ENCODE measurements at regions not wholly inside any gene's neighbourhood (a gene's known extent, or its start where the extent isn't known, plus 50 kb on each side); places are given as distances from the start of the nearest gene placed in this dataset.
"Not testable (repeated sequence)": the region's sequence is repeated elsewhere in the genome, so short reads cannot be mapped to it uniquely, and the experiment has no call there.

- Histone ChIP-seq H2AK5ac (ENCODE audit: low read length, severe bottlenecking) (no peak overlapping the region), H3K79me1 (replicated peaks; ENCODE audit: low read length, poor library complexity, severe bottlenecking) (no peaks in the 10 kb centered on the region), H2AFZ (ENCODE audit: low read depth, low read length) (no peak overlapping the region), H3K23ac (ENCODE audit: low read length in 2 of 2) (no peak overlapping the region), H3K36me3 (ENCODE audit: control insufficient read depth in 1 of 2, insufficient read depth in 2 of 2, low read depth in 1 of 2, low read length in 2 of 2) (no peaks in the 10 kb centered on the region), H3K9ac (ENCODE audit: low read length) (no peak overlapping the region), H3K4me3 (ENCODE audit: insufficient read depth in 1 of 2, low read depth in 1 of 2, low read length in 2 of 2) (no peak overlapping the region), H2BK15ac (ENCODE audit: low read depth, poor library complexity, severe bottlenecking) (no peak overlapping the region), H3K4me1 (ENCODE audit: control insufficient read depth, insufficient read depth, low read depth, low read length) (no peaks in the 10 kb centered on the region), H4K91ac (ENCODE audit: low read length) (no peak overlapping the region), H3K27ac (ENCODE audit: low read length, poor library complexity, severe bottlenecking) (no peak overlapping the region), H3K27me3 (ENCODE audit: control insufficient read depth in 1 of 2, insufficient read depth in 1 of 2, low read length in 2 of 2) (no peaks in the 10 kb centered on the region), H3K4ac (ENCODE audit: low read depth in 1 of 2, low read length in 2 of 2) (no peak overlapping the region), H2BK120ac (ENCODE audit: low read depth, low read length) (no peak overlapping the region), H2BK12ac (ENCODE audit: low read length in 2 of 2) (no peak overlapping the region), H3K18ac (ENCODE audit: low read depth in 1 of 2, low read length in 2 of 2) (no peak overlapping the region), H3K14ac (ENCODE audit: low read length in 2 of 2) (no peak overlapping the region), H2BK5ac (ENCODE audit: low read depth, low read length, poor library complexity, severe bottlenecking) (no peak overlapping the region), H3K4me2 (ENCODE audit: low read length, poor library complexity, severe bottlenecking) (no peak overlapping the region), H4K8ac (ENCODE audit: low read length) (no peak overlapping the region), H3K9me3 (ENCODE audit: control insufficient read depth, low read length) (peaks cover 10% of the 10 kb centered on the region)
- 33% methylated on average over 1 of the region's 1 CpG for WGBS
- no peak for DNase-seq
These were observed 999.8 kb upstream of the GYPC start for GRCh38 chr2:125656190-125656589.

- no peak overlapping the region for H3K18ac ChIP-seq (ENCODE audit: low read depth in 1 of 2, low read length in 2 of 2)
- H3K4me3 ChIP-seq (ENCODE audit: insufficient read depth in 1 of 2, low read depth in 1 of 2, low read length in 2 of 2) = no peak overlapping the region
- no peak overlapping the region for H2BK120ac ChIP-seq (ENCODE audit: low read depth, low read length)
- no peak overlapping the region for H3K4ac ChIP-seq (ENCODE audit: low read depth in 1 of 2, low read length in 2 of 2)
- H3K4me2 ChIP-seq (ENCODE audit: low read length, poor library complexity, severe bottlenecking) = no peak overlapping the region
- no peak overlapping the region for H4K91ac ChIP-seq (ENCODE audit: low read length)
- H3K36me3 ChIP-seq (ENCODE audit: control insufficient read depth in 1 of 2, insufficient read depth in 2 of 2, low read depth in 1 of 2, low read length in 2 of 2) = no peaks in the 10 kb centered on the region
- no peak overlapping the region for H2AFZ ChIP-seq (ENCODE audit: low read depth, low read length)
- DNase-seq = no peak
- H3K23ac ChIP-seq (ENCODE audit: low read length in 2 of 2) = no peak overlapping the region
- no peak overlapping the region for H4K8ac ChIP-seq (ENCODE audit: low read length)
- H2BK12ac ChIP-seq (ENCODE audit: low read length in 2 of 2) = no peak overlapping the region
- H3K14ac ChIP-seq (ENCODE audit: low read length in 2 of 2) = no peak overlapping the region
- H3K79me1 ChIP-seq (replicated peaks; ENCODE audit: low read length, poor library complexity, severe bottlenecking) = no peaks in the 10 kb centered on the region
- no peak overlapping the region for H2BK15ac ChIP-seq (ENCODE audit: low read depth, poor library complexity, severe bottlenecking)
- 76% methylated on average over 5 of the region's 5 CpGs for WGBS
- no peak overlapping the region for H3K27ac ChIP-seq (ENCODE audit: low read length, poor library complexity, severe bottlenecking)
- no peak overlapping the region for H2AK5ac ChIP-seq (ENCODE audit: low read length, severe bottlenecking)
- no peak overlapping the region for H2BK5ac ChIP-seq (ENCODE audit: low read depth, low read length, poor library complexity, severe bottlenecking)
- no peak overlapping the region for H3K9ac ChIP-seq (ENCODE audit: low read length)
- peaks cover 21% of the 10 kb centered on the region for H3K9me3 ChIP-seq (ENCODE audit: control insufficient read depth, low read length)
- no peaks in the 10 kb centered on the region for H3K27me3 ChIP-seq (ENCODE audit: control insufficient read depth in 1 of 2, insufficient read depth in 1 of 2, low read length in 2 of 2)
- H3K4me1 ChIP-seq (ENCODE audit: control insufficient read depth, insufficient read depth, low read depth, low read length) = no peaks in the 10 kb centered on the region
These were observed 997.4 kb upstream of the GYPC start for GRCh38 chr2:125658583-125658982.

GRCh38 chr2:125660369-125660768 is 995.6 kb upstream of the GYPC start:
- H3K36me3 ChIP-seq (ENCODE audit: control insufficient read depth in 1 of 2, insufficient read depth in 2 of 2, low read depth in 1 of 2, low read length in 2 of 2); H3K4ac ChIP-seq (ENCODE audit: low read depth in 1 of 2, low read length in 2 of 2); H4K8ac ChIP-seq (ENCODE audit: low read length); H2BK120ac ChIP-seq (ENCODE audit: low read depth, low read length); H3K14ac ChIP-seq (ENCODE audit: low read length in 2 of 2); H2BK12ac ChIP-seq (ENCODE audit: low read length in 2 of 2); H4K91ac ChIP-seq (ENCODE audit: low read length); H2BK15ac ChIP-seq (ENCODE audit: low read depth, poor library complexity, severe bottlenecking); H2AFZ ChIP-seq (ENCODE audit: low read depth, low read length); H3K9ac ChIP-seq (ENCODE audit: low read length); H3K23ac ChIP-seq (ENCODE audit: low read length in 2 of 2); H3K27me3 ChIP-seq (ENCODE audit: control insufficient read depth in 1 of 2, insufficient read depth in 1 of 2, low read length in 2 of 2); H3K4me1 ChIP-seq (ENCODE audit: control insufficient read depth, insufficient read depth, low read depth, low read length); H3K4me2 ChIP-seq (ENCODE audit: low read length, poor library complexity, severe bottlenecking); H2BK5ac ChIP-seq (ENCODE audit: low read depth, low read length, poor library complexity, severe bottlenecking); H2AK5ac ChIP-seq (ENCODE audit: low read length, severe bottlenecking); H3K4me3 ChIP-seq (ENCODE audit: insufficient read depth in 1 of 2, low read depth in 1 of 2, low read length in 2 of 2); H3K27ac ChIP-seq (ENCODE audit: low read length, poor library complexity, severe bottlenecking); H3K18ac ChIP-seq (ENCODE audit: low read depth in 1 of 2, low read length in 2 of 2); DNase-seq; H3K79me1 ChIP-seq (replicated peaks; ENCODE audit: low read length, poor library complexity, severe bottlenecking): not testable (repeated sequence)
- peaks cover 21% of the 10 kb centered on the region for H3K9me3 ChIP-seq (ENCODE audit: control insufficient read depth, low read length)
- 48% methylated on average over 1 of the region's 1 CpG for WGBS

- Histone ChIP-seq H4K8ac (ENCODE audit: low read length) (no peak overlapping the region), H3K18ac (ENCODE audit: low read depth in 1 of 2, low read length in 2 of 2) (no peak overlapping the region), H2BK15ac (ENCODE audit: low read depth, poor library complexity, severe bottlenecking) (no peak overlapping the region), H2BK12ac (ENCODE audit: low read length in 2 of 2) (no peak overlapping the region), H3K79me1 (replicated peaks; ENCODE audit: low read length, poor library complexity, severe bottlenecking) (no peaks in the 10 kb centered on the region), H4K91ac (ENCODE audit: low read length) (no peak overlapping the region), H3K4me3 (ENCODE audit: insufficient read depth in 1 of 2, low read depth in 1 of 2, low read length in 2 of 2) (no peak overlapping the region), H3K9ac (ENCODE audit: low read length) (no peak overlapping the region), H3K4me1 (ENCODE audit: control insufficient read depth, insufficient read depth, low read depth, low read length) (no peaks in the 10 kb centered on the region), H2BK120ac (ENCODE audit: low read depth, low read length) (no peak overlapping the region), H3K4me2 (ENCODE audit: low read length, poor library complexity, severe bottlenecking) (no peak overlapping the region), H3K27me3 (ENCODE audit: control insufficient read depth in 1 of 2, insufficient read depth in 1 of 2, low read length in 2 of 2) (no peaks in the 10 kb centered on the region), H3K36me3 (ENCODE audit: control insufficient read depth in 1 of 2, insufficient read depth in 2 of 2, low read depth in 1 of 2, low read length in 2 of 2) (no peaks in the 10 kb centered on the region), H2AFZ (ENCODE audit: low read depth, low read length) (no peak overlapping the region), H2AK5ac (ENCODE audit: low read length, severe bottlenecking) (no peak overlapping the region), H3K27ac (ENCODE audit: low read length, poor library complexity, severe bottlenecking) (no peak overlapping the region), H3K4ac (ENCODE audit: low read depth in 1 of 2, low read length in 2 of 2) (no peak overlapping the region), H2BK5ac (ENCODE audit: low read depth, low read length, poor library complexity, severe bottlenecking) (no peak overlapping the region), H3K9me3 (ENCODE audit: control insufficient read depth, low read length) (peaks cover 12% of the 10 kb centered on the region), H3K14ac (ENCODE audit: low read length in 2 of 2) (no peak overlapping the region), H3K23ac (ENCODE audit: low read length in 2 of 2) (no peak overlapping the region)
- no peak for DNase-seq
- 70% methylated on average over 3 of the region's 3 CpGs for WGBS
These were observed 988.3 kb upstream of the GYPC start for GRCh38 chr2:125667630-125668029.
